Lower lobe of right lung (tissue), 2 donors: ENCODE measurements at regions not wholly inside any gene's neighbourhood (a gene's known extent, or its start where the extent isn't known, plus 50 kb on each side); places are given as distances from the start of the nearest gene placed in this dataset.
A peak's percentile ranks its signal among the peaks of the same experiment; 100 is the strongest.

Source experiments
- ATAC-seq, 2 donors: fragments of 200-7000 bp; cut with Tn5 transposase; one replicate each; pipeline ENCODE4 v1.9.1; 2020 to 2022; ENCODE audit warnings: mild to moderate bottlenecking in 2 of 2, moderate library complexity in 2 of 2
- DNase-seq: peaks from one replicate; pipeline ENCODE4 v3.0.0-alpha.2; 2020
- H3K27ac ChIP-seq: fragments of 200-600 bp; one replicate; pipeline ENCODE4 v1.8.0; 2022
- H3K27me3 ChIP-seq: fragments of 200-600 bp; one replicate; pipeline ENCODE4 v1.8.0; 2022; ENCODE audit warnings: low read depth
- H3K36me3 ChIP-seq: fragments of 200-600 bp; one replicate; pipeline ENCODE4 v1.8.0; 2022; ENCODE audit warnings: mild to moderate bottlenecking
- H3K4me1 ChIP-seq: fragments of 200-600 bp; one replicate; pipeline ENCODE4 v1.8.0; 2022
- H3K4me3 ChIP-seq: fragments of 200-600 bp; one replicate; pipeline ENCODE4 v1.8.0; 2022; ENCODE audit warnings: mild to moderate bottlenecking
- H3K9me3 ChIP-seq: fragments of 200-600 bp; one replicate; pipeline ENCODE4 v1.8.0; 2022
- CTCF ChIP-seq: fragments of 200-600 bp; IDR thresholded peaks from one replicate; pipeline ENCODE4 v1.8.0; 2022; ENCODE audit warnings: antibody characterized with exemption, mild to moderate bottlenecking
- intact Hi-C: fragments of 100-400 bp; cut with DNase I; formaldehyde crosslinking; loops from one replicate; pipeline ENCODE4 v1.11.0; 2022
- donor health status: DM: no; HTN: yes; CAD: no; lungs with severe emphysema.

GRCh38 chr12:54749191-54749818, 101.1 kb upstream of the DCD start:
- peak; percentile 79 for TF ChIP-seq CTCF
- DNase-seq, result no peak

GRCh38 chr12:54744590-54744989, 96.4 kb upstream of the DCD start:
- H3K27me3 ChIP-seq, result peaks cover 3% of the 10 kb centered on the region
- no peaks in the 10 kb centered on the region for H3K4me1 ChIP-seq
- H3K9me3 ChIP-seq, result no peaks in the 10 kb centered on the region
- no peak overlapping the region for H3K27ac ChIP-seq
- intact Hi-C loops, result loop anchor here (10.0 kb wide), 1 partner anchor 220 kb away; no protein-coding TSS in a partner anchor
- H3K36me3 ChIP-seq, result no peaks in the 10 kb centered on the region
- DNase-seq (no peak), ATAC-seq (no peak)
- TF ChIP-seq CTCF, result no peak
- no peak overlapping the region for H3K4me3 ChIP-seq

More at GRCh38 chr12:54749191-54749818, 101.1 kb upstream of the DCD start:
- peaks cover 3% of the 10 kb centered on the region for H3K27me3 ChIP-seq
- H3K27ac ChIP-seq, result no peak overlapping the region
- H3K4me3 ChIP-seq, result no peak overlapping the region
- H3K9me3 ChIP-seq, result no peaks in the 10 kb centered on the region
- intact Hi-C loops, result loop anchor here (10.0 kb wide), 1 partner anchor 215 kb away; no protein-coding TSS in a partner anchor
- peak; percentile 65 to 69 for ATAC-seq
- H3K36me3 ChIP-seq, result no peaks in the 10 kb centered on the region
- H3K4me1 ChIP-seq, result no peaks in the 10 kb centered on the region

- DNase-seq (no peak), ATAC-seq (no peak)
- Histone ChIP-seq H3K4me3 (no peak overlapping the region), H3K4me1 (no peaks in the 10 kb centered on the region), H3K36me3 (no peaks in the 10 kb centered on the region), H3K27ac (no peak overlapping the region), H3K27me3 (no peaks in the 10 kb centered on the region), H3K9me3 (no peaks in the 10 kb centered on the region)
- no peak for TF ChIP-seq CTCF
- intact Hi-C loops, result loop anchor here (10.0 kb wide), 1 partner anchor 224 kb away; no protein-coding TSS in a partner anchor
These were observed 92.7 kb upstream of the DCD start for GRCh38 chr12:54740882-54741281.

GRCh38 chr12:54736549-54736948, 88.4 kb upstream of the DCD start:
- no peak for DNase-seq

GRCh38 chr12:54734196-54734950, 86.2 kb upstream of the DCD start:
- Histone ChIP-seq H3K9me3 (no peaks in the 10 kb centered on the region), H3K36me3 (no peaks in the 10 kb centered on the region), H3K4me1 (no peaks in the 10 kb centered on the region), H3K27me3 (no peaks in the 10 kb centered on the region), H3K4me3 (no peak overlapping the region), H3K27ac (no peak overlapping the region)
- no peak for ATAC-seq
- intact Hi-C loops, result no loop called here
- no peak for TF ChIP-seq CTCF
- DNase-seq, result no peak

More at GRCh38 chr12:54736549-54736948, 88.4 kb upstream of the DCD start:
- ATAC-seq, result no peak
- Histone ChIP-seq H3K27ac (no peak overlapping the region), H3K27me3 (no peaks in the 10 kb centered on the region), H3K4me3 (no peak overlapping the region), H3K9me3 (no peaks in the 10 kb centered on the region), H3K36me3 (no peaks in the 10 kb centered on the region), H3K4me1 (no peaks in the 10 kb centered on the region)
- no peak for TF ChIP-seq CTCF
- intact Hi-C loops, result no loop called here
